KMS-11 (cell line): ENCODE measurements at regions not wholly inside any gene's neighbourhood (a gene's known extent, or its start where the extent isn't known, plus 50 kb on each side); places are given as distances from the start of the nearest gene placed in this dataset.

Source experiments
- H2AFZ ChIP-seq: fragments of 200-600 bp; sonication (generic); 2 replicates; pipeline ENCODE4 v1.6.1; 2016; ENCODE audit warnings: antibody characterized with exemption, mixed run types, low read depth
- H3K27ac ChIP-seq: fragments of 200-600 bp; sonication (generic); 2 replicates; pipeline ENCODE4 v1.6.1; 2016; ENCODE audit warnings: mild to moderate bottlenecking, mixed run types
- H3K27me3 ChIP-seq: fragments of 200-600 bp; sonication (generic); 2 replicates; pipeline ENCODE4 v1.6.1; 2017; ENCODE audit warnings: mild to moderate bottlenecking, low read depth, mixed run types, moderate library complexity; ENCODE audit not compliant: insufficient read depth
- H3K36me3 ChIP-seq: fragments of 200-600 bp; sonication (generic); 2 replicates; pipeline ENCODE4 v1.6.1; 2017; ENCODE audit warnings: mild to moderate bottlenecking, mixed run types; ENCODE audit not compliant: insufficient read depth
- H3K4me1 ChIP-seq: fragments of 200-600 bp; sonication (generic); 2 replicates; pipeline ENCODE4 v1.6.1; 2016; ENCODE audit warnings: mild to moderate bottlenecking, low read depth, mixed run types; ENCODE audit not compliant: poor library complexity, severe bottlenecking
- H3K4me2 ChIP-seq: fragments of 200-600 bp; sonication (generic); 2 replicates; pipeline ENCODE4 v1.7.0; 2016; ENCODE audit warnings: mild to moderate bottlenecking, mixed run types
- H3K4me3 ChIP-seq: fragments of 200-600 bp; sonication (generic); IDR thresholded peaks from 2 replicates; pipeline ENCODE4 v1.6.1; 2017; ENCODE audit warnings: low read depth, low read length, mixed read lengths; ENCODE audit not compliant: insufficient read depth
- H3K79me2 ChIP-seq: fragments of 200-600 bp; sonication (generic); 2 replicates; pipeline ENCODE4 v1.6.1; 2016; ENCODE audit warnings: low read depth, mixed run types; ENCODE audit not compliant: insufficient read depth
- H3K9ac ChIP-seq: fragments of 200-600 bp; sonication (generic); 2 replicates; pipeline ENCODE4 v1.6.1; 2016; ENCODE audit warnings: mild to moderate bottlenecking, mixed run types
- H4K20me1 ChIP-seq: fragments of 200-600 bp; sonication (generic); 2 replicates; pipeline ENCODE4 v1.6.1; 2016; ENCODE audit warnings: mild to moderate bottlenecking, mixed run types; ENCODE audit not compliant: insufficient read depth
- CTCF ChIP-seq: fragments of 200-600 bp; sonication (generic); conservative IDR thresholded peaks from 2 replicates; pipeline ENCODE4 v1.6.1; 2017; ENCODE audit warnings: low read depth, mild to moderate bottlenecking, antibody characterized with exemption, low read length, moderate library complexity, mixed read lengths

GRCh38 chr6:95135182-95135581 is 442.2 kb upstream of the MANEA start:
- H3K4me2 ChIP-seq, result no peak overlapping the region
- H3K4me1 ChIP-seq, result no peaks in the 10 kb centered on the region
- TF ChIP-seq CTCF, result no peak
- no peak overlapping the region for H3K27ac ChIP-seq
- H2AFZ ChIP-seq, result no peak overlapping the region
- H4K20me1 ChIP-seq, result no peaks in the 10 kb centered on the region
- H3K9ac ChIP-seq, result no peak overlapping the region
- no peaks in the 10 kb centered on the region for H3K27me3 ChIP-seq
- no peaks in the 10 kb centered on the region for H3K36me3 ChIP-seq
- H3K79me2 ChIP-seq, result no peaks in the 10 kb centered on the region
- no peak overlapping the region for H3K4me3 ChIP-seq

- Histone ChIP-seq H3K9ac (no peak overlapping the region), H3K4me2 (no peak overlapping the region), H3K79me2 (no peaks in the 10 kb centered on the region), H3K27ac (no peak overlapping the region), H4K20me1 (no peaks in the 10 kb centered on the region), H3K4me1 (no peaks in the 10 kb centered on the region), H3K27me3 (no peaks in the 10 kb centered on the region), H2AFZ (no peak overlapping the region), H3K36me3 (no peaks in the 10 kb centered on the region), H3K4me3 (no peak overlapping the region)
- no peak for TF ChIP-seq CTCF
Measured at GRCh38 chr6:95142101-95142500, 435.2 kb upstream of the MANEA start.

- no peaks in the 10 kb centered on the region for H4K20me1 ChIP-seq
- no peak overlapping the region for H2AFZ ChIP-seq
- H3K9ac ChIP-seq, result no peak overlapping the region
- H3K4me3 ChIP-seq, result no peak overlapping the region
- H3K4me2 ChIP-seq, result no peak overlapping the region
- no peaks in the 10 kb centered on the region for H3K27me3 ChIP-seq
- H3K27ac ChIP-seq, result no peak overlapping the region
- H3K36me3 ChIP-seq, result no peaks in the 10 kb centered on the region
- H3K4me1 ChIP-seq, result no peaks in the 10 kb centered on the region
- no peaks in the 10 kb centered on the region for H3K79me2 ChIP-seq
- no peak for TF ChIP-seq CTCF
Measured at GRCh38 chr6:95142661-95143335, 434.5 kb upstream of the MANEA start.

- H3K27me3 ChIP-seq, result no peaks in the 10 kb centered on the region
- no peaks in the 10 kb centered on the region for H3K36me3 ChIP-seq
- no peak overlapping the region for H3K4me3 ChIP-seq
- H3K4me2 ChIP-seq, result no peak overlapping the region
- H4K20me1 ChIP-seq, result no peaks in the 10 kb centered on the region
- no peaks in the 10 kb centered on the region for H3K4me1 ChIP-seq
- no peaks in the 10 kb centered on the region for H3K79me2 ChIP-seq
- H3K27ac ChIP-seq, result no peak overlapping the region
- no peak overlapping the region for H3K9ac ChIP-seq
- no peak for TF ChIP-seq CTCF
- H2AFZ ChIP-seq, result no peak overlapping the region
Measured at GRCh38 chr6:95143408-95144180, 433.7 kb upstream of the MANEA start.
